Activated T-cell treated with anti-CD3 and anti-CD28 coated beads, Interleukin-2, amount 50 U/mL, for 4 hours (primary cell): ENCODE measurements at regions not wholly inside any gene's neighbourhood (a gene's known extent, or its start where the extent isn't known, plus 50 kb on each side); places are given as distances from the start of the nearest gene placed in this dataset.

Experiments
- ATAC-seq, 2 donors: fragments of 200-7000 bp; cut with Tn5 transposase; one replicate each; pipeline ENCODE4 v1.10.0; 2021
- DNase-seq: peaks from one replicate; pipeline ENCODE4 v3.0.0-alpha.2; 2020
- H3K27me3 Mint-ChIP-seq: one replicate; pipeline ENCODE4 v1.8.0; 2021; ENCODE audit warnings: low read depth, mixed read lengths
- H3K36me3 Mint-ChIP-seq: one replicate; pipeline ENCODE4 v1.8.0; 2022; ENCODE audit warnings: mixed read lengths; ENCODE audit not compliant: insufficient read depth
- H3K4me1 Mint-ChIP-seq: one replicate; pipeline ENCODE4 v1.8.0; 2021; ENCODE audit warnings: low read depth, mixed read lengths
- H3K4me3 Mint-ChIP-seq: one replicate; pipeline ENCODE4 v1.8.0; 2021; ENCODE audit warnings: mild to moderate bottlenecking, moderate library complexity, mixed read lengths
- H3K9me3 Mint-ChIP-seq: one replicate; pipeline ENCODE4 v1.8.0; 2021; ENCODE audit warnings: mixed read lengths

DNA sequence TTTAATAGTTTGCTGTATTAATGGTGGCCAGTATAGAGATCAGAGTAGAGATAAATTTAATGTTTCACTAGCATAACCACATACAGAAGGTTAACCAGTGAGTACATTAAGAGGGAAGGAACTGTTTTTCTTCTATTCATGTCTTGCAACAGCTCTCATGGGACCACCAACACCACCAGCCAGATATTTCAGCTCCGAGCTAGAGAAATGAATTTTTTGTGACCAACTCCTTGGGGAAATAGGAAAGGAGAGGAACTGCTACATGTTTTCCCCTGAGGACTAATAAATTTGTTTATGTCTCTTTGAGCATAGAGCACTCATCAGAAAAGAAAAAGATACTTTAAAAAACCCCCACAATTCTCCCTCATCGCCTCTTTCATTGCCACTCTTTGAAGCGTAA, 247.5 kb downstream of the MBNL1 start:
- H3K36me3 Mint-ChIP-seq: no peaks in the 10 kb centered on the region
- DNase-seq (no peak), ATAC-seq (no peak)
- H3K4me3 Mint-ChIP-seq: no peak overlapping the region
- H3K27me3 Mint-ChIP-seq: no peaks in the 10 kb centered on the region
- H3K9me3 Mint-ChIP-seq: no peaks in the 10 kb centered on the region
- no peaks in the 10 kb centered on the region for H3K4me1 Mint-ChIP-seq

DNA sequence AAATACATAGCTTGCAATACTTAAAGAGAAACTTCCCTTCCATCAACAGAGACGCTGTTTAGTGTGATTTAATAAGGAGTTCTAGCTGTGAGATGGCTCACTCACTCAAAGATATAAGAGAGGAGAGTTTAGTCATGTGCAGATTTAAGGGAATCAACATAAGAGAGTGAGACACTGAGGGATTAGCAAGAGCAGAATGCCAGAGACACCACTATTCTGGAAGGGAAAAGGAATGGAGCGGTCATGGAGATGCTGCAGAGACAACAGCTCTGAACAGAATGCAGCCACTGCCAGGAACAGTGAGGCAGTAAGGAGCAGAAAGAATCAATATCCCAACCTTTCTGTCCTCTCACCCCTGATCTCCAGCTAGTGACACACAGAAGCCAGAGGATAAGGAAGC, 248.8 kb downstream of the MBNL1 start:
- no peaks in the 10 kb centered on the region for H3K4me1 Mint-ChIP-seq
- no peaks in the 10 kb centered on the region for H3K9me3 Mint-ChIP-seq
- no peak overlapping the region for H3K4me3 Mint-ChIP-seq
- no peaks in the 10 kb centered on the region for H3K27me3 Mint-ChIP-seq
- ATAC-seq (no peak), DNase-seq (no peak)
- H3K36me3 Mint-ChIP-seq: no peaks in the 10 kb centered on the region

DNA sequence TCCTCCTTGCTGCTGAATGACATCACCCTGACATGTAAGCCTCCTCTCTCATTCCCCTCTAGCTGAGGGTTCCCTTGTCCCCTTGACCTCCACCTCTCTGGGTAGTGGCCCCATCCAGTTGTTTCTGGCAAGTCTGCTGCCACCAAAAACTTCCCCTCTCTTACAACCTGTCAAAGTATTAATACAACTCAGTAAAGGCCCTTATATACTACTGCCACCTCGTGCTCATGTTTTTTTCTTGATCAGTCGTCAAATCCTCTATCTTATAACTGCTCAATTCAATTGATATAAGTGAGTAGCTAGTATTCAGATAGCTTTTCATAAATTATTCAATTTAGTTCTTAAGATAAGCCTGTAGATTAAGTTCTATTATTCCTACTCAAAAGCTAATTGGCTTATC, 249.6 kb downstream of the MBNL1 start:
- ATAC-seq (no peak), DNase-seq (no peak)
- H3K4me1 Mint-ChIP-seq: no peaks in the 10 kb centered on the region
- H3K36me3 Mint-ChIP-seq: no peaks in the 10 kb centered on the region
- H3K4me3 Mint-ChIP-seq: no peak overlapping the region
- H3K27me3 Mint-ChIP-seq: no peaks in the 10 kb centered on the region
- no peaks in the 10 kb centered on the region for H3K9me3 Mint-ChIP-seq

DNA sequence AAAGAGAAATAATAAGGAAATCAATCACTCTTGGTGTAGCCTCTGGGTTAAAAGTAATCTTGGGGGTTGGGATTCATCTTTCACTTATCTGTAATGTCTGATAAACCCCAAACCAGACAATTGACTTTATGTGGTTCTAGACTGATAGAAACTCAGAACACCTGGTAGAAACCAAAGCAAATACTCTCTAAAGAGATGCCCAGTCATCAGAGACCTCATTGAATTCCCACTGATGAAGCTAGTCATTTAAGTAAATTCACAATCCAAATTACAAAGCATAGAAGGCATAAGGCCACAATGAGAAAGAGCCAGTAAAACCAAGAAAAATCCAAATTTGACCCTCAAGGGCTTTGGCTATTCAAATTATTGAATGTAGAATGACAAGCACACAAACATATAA, 250.6 kb downstream of the MBNL1 start:
- no peak for DNase-seq
- Mint-ChIP-seq H3K36me3 (no peaks in the 10 kb centered on the region), H3K4me1 (no peaks in the 10 kb centered on the region), H3K9me3 (no peaks in the 10 kb centered on the region), H3K27me3 (no peaks in the 10 kb centered on the region), H3K4me3 (no peak overlapping the region)
- no peak for ATAC-seq

DNA sequence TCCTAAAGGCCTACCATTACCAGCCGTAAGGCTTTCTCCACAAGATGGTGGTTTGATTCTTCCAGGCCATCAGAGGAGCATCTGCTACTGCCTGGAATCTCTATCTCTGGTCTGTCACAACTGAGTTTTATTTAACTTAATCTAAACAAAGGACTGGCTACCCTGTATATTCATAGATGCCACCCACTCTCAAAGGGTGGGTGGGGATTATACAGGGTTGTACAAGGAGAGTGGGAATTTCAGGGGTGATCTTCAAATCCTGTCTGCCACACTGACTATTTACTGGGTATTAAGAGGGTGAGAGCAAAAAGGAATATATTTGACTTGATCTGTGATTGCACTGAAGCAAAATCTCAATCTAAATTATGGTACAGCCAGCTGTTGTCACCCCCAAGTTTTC, 253.3 kb downstream of the MBNL1 start:
- no peaks in the 10 kb centered on the region for H3K36me3 Mint-ChIP-seq
- H3K27me3 Mint-ChIP-seq: no peaks in the 10 kb centered on the region
- no peaks in the 10 kb centered on the region for H3K4me1 Mint-ChIP-seq

DNA sequence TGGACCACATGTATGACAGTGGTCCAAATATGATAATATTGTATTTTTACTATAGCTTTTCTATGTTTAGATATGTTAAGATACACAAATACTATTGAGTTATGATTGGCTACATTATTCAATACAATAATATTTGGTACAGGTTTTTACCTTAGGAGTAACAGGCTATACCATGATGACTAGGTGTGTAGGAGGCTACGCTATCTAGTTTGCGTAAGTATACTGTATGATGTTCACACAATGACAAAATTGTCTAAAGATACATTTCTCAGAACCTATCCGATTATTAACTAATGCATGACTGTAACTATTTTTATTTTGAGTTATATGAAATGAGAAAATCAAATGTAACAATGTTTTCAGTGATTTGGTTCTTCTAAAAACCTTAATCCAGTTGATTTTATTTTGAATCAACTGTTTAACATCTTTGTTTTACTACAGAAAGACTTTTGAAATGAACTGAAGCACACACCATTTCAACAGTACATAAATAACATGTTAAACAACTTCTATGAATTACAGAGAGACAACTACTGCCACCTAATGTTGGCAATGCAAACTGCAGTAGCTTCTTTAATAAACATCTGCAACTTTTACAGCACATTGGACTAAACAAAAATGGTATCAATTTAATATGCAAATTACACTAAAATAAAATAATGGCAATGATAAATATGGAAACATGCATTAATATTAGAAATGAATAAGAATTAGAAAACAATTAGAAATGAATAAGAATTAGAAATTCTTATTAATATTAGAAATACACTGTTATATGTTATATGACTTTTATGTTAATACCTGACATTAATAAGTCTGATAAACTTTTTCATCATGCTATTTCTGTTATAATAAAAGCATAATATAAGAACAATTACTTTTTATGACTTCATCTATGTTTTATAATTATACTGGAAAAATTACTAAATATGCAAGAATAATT, 255.7 kb downstream of the MBNL1 start:
- Mint-ChIP-seq H3K9me3 (no peaks in the 10 kb centered on the region), H3K4me3 (no peak overlapping the region), H3K27me3 (no peaks in the 10 kb centered on the region), H3K4me1 (no peaks in the 10 kb centered on the region), H3K36me3 (no peaks in the 10 kb centered on the region)
- no peak for ATAC-seq
- DNase-seq: peak; percentile 32

More for the DNA sequence above, 253.3 kb downstream of the MBNL1 start:
- ATAC-seq (no peak), DNase-seq (no peak)
- Mint-ChIP-seq H3K9me3 (no peaks in the 10 kb centered on the region), H3K4me3 (no peak overlapping the region)

DNA sequence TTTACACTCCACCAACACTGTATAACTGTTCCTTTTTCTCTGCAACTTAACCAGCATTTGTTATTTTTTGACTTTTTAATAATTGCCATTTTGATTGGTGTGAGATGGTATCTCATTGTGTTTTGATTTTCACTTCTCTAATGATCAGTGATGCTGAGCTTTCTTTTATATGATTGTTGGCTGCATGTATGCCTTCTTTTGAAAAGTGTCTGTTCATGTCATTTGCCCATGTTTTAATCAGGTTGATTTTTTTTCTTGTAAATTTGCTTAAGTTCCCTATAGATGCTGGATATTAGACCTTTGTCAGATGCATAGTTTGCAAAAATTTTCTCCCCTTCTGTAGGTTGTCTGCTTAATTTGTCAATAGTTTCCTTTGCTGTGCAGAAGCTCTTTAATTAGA, 263.0 kb downstream of the MBNL1 start:
- Mint-ChIP-seq H3K27me3 (peaks cover 4% of the 10 kb centered on the region), H3K9me3 (peaks cover 11% of the 10 kb centered on the region), H3K4me1 (no peaks in the 10 kb centered on the region), H3K36me3 (no peaks in the 10 kb centered on the region), H3K4me3 (no peak overlapping the region)
- DNase-seq (no peak), ATAC-seq (no peak)

DNA sequence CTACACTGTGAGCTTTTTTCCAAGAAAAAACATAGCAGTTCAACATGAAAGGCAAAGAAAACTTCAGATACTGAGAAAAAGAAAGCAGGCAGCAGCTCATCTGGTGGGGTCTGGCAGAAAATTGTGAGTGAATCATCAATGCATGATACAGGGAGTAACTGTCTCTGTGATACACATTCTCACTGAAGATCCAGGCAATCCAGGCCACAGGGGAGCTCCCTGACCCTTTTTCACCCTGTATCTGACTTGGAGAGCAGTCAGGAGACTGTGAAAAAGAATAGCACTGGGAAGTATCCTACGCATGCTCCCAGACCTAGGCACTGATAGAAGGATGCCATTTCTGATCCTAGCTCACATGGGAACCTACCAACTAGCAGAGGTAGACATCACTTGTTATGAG, 269.8 kb downstream of the MBNL1 start:
- peaks cover 5% of the 10 kb centered on the region for H3K36me3 Mint-ChIP-seq
- peaks cover 34% of the 10 kb centered on the region for H3K27me3 Mint-ChIP-seq
- DNase-seq (no peak), ATAC-seq (no peak)
- peaks cover 20% of the 10 kb centered on the region for H3K9me3 Mint-ChIP-seq
- no peaks in the 10 kb centered on the region for H3K4me1 Mint-ChIP-seq
- H3K4me3 Mint-ChIP-seq: no peak overlapping the region

DNA sequence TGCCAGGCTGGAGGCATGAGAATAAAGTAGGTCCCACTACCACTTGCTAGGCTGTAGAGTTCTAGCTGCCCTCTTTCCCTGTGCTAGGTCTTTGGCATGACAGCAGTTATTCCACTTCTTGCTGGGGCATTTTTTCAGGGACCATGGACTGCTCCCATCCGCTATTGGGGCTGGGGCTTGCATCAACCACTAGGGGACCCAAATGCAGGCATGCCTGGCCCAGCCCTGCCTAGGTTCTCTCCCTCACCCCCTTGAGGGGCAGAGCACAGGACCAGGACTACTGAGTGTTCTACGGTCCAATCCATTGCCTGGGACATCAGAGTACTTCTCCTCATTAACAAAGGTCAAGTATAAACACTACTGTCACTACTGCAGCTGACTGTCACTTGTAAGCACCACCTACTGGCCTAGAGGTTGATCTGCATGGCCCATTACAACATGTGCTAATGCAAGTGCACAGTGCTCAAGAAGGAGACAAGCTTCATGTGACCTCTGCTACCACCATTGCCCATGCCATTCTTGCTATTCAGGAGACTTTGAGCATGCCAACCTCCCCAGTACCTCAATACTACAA, 270.5 kb downstream of the MBNL1 start:
- H3K4me1 Mint-ChIP-seq: no peaks in the 10 kb centered on the region
- H3K9me3 Mint-ChIP-seq: peaks cover 23% of the 10 kb centered on the region
- no peak for ATAC-seq
- H3K36me3 Mint-ChIP-seq: peaks cover 5% of the 10 kb centered on the region
- no peak for DNase-seq
- H3K4me3 Mint-ChIP-seq: no peak overlapping the region
- peaks cover 37% of the 10 kb centered on the region for H3K27me3 Mint-ChIP-seq

DNA sequence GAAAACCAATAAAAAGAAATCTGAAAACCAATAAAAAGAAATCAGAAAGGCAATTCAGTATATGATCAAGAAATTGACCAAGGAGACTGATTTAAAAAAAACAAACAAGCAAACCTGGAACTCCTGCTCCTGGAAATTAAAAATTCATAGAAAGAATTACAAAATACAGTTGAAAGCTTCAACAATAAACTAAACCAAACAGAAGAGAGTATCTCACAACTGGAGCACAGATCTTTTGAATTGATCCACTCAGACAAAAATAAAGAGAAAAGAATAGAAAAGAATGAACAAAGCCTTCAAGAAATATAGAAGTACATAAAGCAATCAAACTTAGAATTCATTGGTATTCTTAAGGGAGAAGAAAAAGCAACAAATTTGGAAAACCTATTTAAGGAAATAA, 271.4 kb downstream of the MBNL1 start:
- Mint-ChIP-seq H3K36me3 (peaks cover 5% of the 10 kb centered on the region), H3K4me3 (no peak overlapping the region), H3K4me1 (no peaks in the 10 kb centered on the region), H3K27me3 (peaks cover 37% of the 10 kb centered on the region), H3K9me3 (peaks cover 27% of the 10 kb centered on the region)
- DNase-seq: no peak
- no peak for ATAC-seq

DNA sequence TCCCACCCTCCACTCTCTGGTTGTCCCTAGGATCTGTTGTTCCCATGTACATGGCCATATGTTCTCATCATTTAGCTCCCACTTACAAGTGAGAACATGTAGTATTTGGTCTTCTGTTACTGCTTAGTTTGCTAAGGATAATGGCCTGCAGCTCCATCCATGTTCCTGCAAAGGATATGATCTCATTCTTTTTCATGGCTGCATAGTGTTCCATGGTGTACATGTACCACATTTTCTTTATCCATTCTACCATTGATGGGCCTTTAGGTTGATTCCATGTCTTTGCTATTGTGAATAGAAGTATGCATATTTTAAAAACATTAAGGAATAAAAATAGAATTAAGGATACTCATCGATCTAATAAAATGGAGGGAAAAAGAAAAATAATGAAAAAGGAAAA, 278.4 kb downstream of the MBNL1 start:
- no peak overlapping the region for H3K4me3 Mint-ChIP-seq
- no peaks in the 10 kb centered on the region for H3K36me3 Mint-ChIP-seq
- H3K4me1 Mint-ChIP-seq: no peaks in the 10 kb centered on the region
- peaks cover 15% of the 10 kb centered on the region for H3K27me3 Mint-ChIP-seq
- ATAC-seq (no peak), DNase-seq (no peak)
- H3K9me3 Mint-ChIP-seq: peaks cover 10% of the 10 kb centered on the region

DNA sequence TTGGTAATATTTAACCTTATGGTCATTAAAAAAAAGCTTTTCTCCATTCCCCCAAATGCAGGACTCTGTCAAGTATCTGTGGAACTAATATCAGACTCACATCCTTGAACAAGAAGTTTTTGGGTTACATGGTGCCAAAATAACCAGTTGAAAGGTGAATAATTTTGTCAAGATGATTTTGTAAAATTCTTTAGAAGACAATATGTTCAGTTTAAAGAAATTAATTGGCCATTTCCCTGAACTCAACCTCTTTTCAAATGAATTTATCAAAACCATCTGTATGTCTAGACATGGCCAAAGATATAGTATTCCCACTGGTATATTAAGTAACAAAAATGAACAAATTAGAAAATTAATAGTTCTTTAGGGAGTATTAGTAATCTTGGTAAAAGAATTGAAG, 280.5 kb downstream of the MBNL1 start:
- ATAC-seq (no peak), DNase-seq (no peak)
- Mint-ChIP-seq H3K36me3 (no peaks in the 10 kb centered on the region), H3K4me3 (no peak overlapping the region), H3K4me1 (no peaks in the 10 kb centered on the region), H3K9me3 (peaks cover 4% of the 10 kb centered on the region), H3K27me3 (peaks cover 2% of the 10 kb centered on the region)

DNA sequence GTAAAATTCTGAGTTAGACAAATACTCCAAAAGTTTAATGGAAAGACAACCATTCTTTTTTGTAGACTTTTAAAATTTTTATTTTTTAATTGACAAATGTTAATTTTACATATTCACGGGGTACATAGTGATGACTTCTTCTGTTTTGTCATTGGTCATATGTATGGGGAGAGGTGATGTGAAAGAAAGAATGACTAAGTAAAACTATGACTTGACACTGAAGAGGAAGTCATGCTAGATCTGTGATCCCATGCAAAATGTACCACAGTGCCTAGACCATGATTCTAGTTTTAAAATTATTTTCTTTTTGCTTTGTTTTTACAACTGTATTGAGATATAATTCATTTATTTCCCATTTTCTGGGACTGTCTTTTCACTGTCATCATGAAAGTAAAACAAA, 281.6 kb downstream of the MBNL1 start:
- Mint-ChIP-seq H3K36me3 (no peaks in the 10 kb centered on the region), H3K4me1 (no peaks in the 10 kb centered on the region), H3K9me3 (no peaks in the 10 kb centered on the region), H3K4me3 (no peak overlapping the region), H3K27me3 (peaks cover 2% of the 10 kb centered on the region)
- DNase-seq: no peak
- ATAC-seq: no peak

DNA sequence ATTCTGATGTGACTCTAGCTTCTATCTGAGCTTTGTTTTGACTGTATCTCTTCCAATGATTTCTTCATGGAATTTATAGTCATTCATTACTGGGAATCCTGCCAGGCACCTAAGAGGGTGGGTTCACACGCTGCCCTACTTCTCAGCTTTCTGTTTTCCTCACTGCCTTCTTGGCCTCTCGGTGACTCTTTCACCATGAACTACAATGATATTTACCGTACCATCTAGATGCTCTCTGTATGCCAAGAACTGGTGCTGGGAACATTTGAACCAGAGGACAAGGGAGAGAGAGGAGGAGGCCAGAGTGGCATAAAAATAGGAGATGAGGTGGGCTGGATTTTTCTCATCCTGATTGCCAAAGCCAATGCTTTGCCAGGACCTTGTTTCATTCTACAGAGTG, 280.0 kb upstream of the P2RY1 start:
- H3K9me3 Mint-ChIP-seq: no peaks in the 10 kb centered on the region
- H3K36me3 Mint-ChIP-seq: no peaks in the 10 kb centered on the region

DNA sequence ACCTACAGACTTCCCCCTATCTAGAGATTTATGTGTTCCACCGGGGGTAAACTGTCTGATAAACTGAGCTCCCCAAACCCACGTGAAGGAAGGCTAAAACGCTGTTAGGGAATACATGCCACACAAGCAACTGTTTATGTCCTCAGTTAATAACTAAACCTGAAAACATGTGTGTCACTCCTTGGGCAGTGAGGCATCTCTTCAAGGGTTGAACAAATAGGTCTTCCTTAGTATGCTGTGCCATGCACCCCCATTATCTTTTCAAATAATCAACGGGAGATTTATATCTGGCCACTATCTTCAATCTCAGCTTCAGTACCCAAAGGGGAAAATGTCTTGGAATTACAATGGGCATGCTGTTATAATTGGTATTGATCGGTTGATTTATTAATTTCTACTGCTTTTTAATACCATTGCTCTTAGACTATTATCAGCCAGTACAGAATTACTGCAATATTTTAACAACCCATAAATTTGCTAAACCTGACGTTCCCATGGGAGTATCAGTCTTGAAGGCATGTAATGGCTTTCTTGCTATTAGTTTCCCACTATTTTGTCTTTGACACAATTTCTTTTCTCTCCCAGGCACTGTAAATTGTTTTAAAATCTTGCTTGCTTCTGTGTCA, 279.2 kb upstream of the P2RY1 start:
- H3K27me3 Mint-ChIP-seq: no peaks in the 10 kb centered on the region
- H3K9me3 Mint-ChIP-seq: no peaks in the 10 kb centered on the region
- no peak for ATAC-seq
- no peak overlapping the region for H3K4me3 Mint-ChIP-seq
- H3K4me1 Mint-ChIP-seq: peaks cover 3% of the 10 kb centered on the region
- no peak for DNase-seq
- no peaks in the 10 kb centered on the region for H3K36me3 Mint-ChIP-seq

More for the DNA sequence above, 280.0 kb upstream of the P2RY1 start:
- no peak overlapping the region for H3K4me3 Mint-ChIP-seq
- no peak for DNase-seq
- H3K4me1 Mint-ChIP-seq: peaks cover 3% of the 10 kb centered on the region
- ATAC-seq: no peak
- no peaks in the 10 kb centered on the region for H3K27me3 Mint-ChIP-seq
